ENCODE measurements at regions not wholly inside any gene's neighbourhood (a gene's known extent, or its start where the extent isn't known, plus 50 kb on each side); places are given as distances from the start of the nearest gene placed in this dataset.

DNA sequence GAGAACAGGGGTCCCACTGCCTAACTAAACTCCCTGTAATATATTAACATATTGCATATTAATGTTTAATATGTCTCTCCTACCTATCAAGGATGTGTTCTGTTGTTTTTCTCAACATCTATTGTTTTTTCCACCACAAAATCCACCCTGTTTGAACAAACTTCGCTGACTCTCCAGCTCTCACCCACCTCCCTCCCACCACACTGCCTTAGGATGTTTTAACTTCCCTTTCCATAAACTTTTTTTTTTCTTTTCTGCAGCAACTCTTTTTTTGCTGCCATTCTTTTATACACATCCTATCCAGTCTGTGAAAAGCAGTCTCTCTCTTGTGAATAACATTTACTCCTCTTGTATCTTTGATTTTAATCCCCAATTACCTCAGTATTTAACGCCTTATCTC, 226.1 kb downstream of the PCDH7 start:
- intact Hi-C loops (cut with DNase I): no loop called here
- no peak overlapping the region for H3K27ac ChIP-seq (ENCODE audit: low read depth in 2 of 2, low read length in 2 of 2)

DNA sequence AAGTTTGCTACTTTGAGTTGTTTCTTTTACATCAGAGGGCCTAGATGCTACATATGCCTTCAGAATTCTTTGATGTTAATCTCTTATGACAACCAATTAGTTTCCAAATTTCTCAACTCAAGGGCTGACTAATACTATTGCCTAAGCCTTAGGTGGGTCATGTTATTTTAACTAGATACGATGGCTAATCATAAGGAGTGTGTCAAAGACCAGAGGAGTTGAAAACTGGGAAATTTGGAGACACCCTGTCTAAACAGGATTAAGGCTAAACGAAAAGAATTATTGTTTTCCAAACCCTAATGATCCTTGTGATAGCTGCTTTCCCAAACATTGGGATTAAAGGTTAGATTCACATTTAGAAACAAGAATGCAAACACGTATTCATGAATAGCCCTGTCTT, 228.5 kb downstream of the PCDH7 start:
- Histone ChIP-seq H3K36me3 (ENCODE audit: control insufficient read depth in 2 of 3, insufficient read depth in 3 of 3, low read length in 3 of 3) (no peaks in the 10 kb centered on the region), H3K9ac (ENCODE audit: low read length in 3 of 3) (no peak overlapping the region), H3K9me3 (ENCODE audit: control insufficient read depth in 2 of 3, insufficient read depth in 1 of 3, low read length in 3 of 3) (no peaks in the 10 kb centered on the region), H3K27ac (ENCODE audit: low read depth in 2 of 2, low read length in 2 of 2) (no peak overlapping the region), H3K4me1 (ENCODE audit: control insufficient read depth in 2 of 3, insufficient read depth in 2 of 3, low read depth in 1 of 3, low read length in 3 of 3) (peaks cover 0 to 2% (median 0%) of the 10 kb centered on the region in 3 donors), H3K27me3 (ENCODE audit: control insufficient read depth, insufficient read depth, low read length) (no peaks in the 10 kb centered on the region), H3K4me3 (ENCODE audit: low read length in 3 of 3) (no peak overlapping the region)
- TF ChIP-seq, protein P1, sequence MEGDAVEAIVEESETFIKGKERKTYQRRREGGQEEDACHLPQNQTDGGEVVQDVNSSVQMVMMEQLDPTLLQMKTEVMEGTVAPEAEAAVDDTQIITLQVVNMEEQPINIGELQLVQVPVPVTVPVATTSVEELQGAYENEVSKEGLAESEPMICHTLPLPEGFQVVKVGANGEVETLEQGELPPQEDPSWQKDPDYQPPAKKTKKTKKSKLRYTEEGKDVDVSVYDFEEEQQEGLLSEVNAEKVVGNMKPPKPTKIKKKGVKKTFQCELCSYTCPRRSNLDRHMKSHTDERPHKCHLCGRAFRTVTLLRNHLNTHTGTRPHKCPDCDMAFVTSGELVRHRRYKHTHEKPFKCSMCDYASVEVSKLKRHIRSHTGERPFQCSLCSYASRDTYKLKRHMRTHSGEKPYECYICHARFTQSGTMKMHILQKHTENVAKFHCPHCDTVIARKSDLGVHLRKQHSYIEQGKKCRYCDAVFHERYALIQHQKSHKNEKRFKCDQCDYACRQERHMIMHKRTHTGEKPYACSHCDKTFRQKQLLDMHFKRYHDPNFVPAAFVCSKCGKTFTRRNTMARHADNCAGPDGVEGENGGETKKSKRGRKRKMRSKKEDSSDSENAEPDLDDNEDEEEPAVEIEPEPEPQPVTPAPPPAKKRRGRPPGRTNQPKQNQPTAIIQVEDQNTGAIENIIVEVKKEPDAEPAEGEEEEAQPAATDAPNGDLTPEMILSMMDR (IDR thresholded peaks at IDR 0.05; ENCODE audit: borderline replicate concordance, extremely low read depth, insufficient read depth): no peak
- intact Hi-C loops (cut with DNase I): no loop called here
- FAIRE-seq (no peak), DNase-seq (no peak)

More for the DNA sequence above, 226.1 kb downstream of the PCDH7 start:
- FAIRE-seq (no peak), DNase-seq (no peak)
- Histone ChIP-seq H3K4me1 (ENCODE audit: control insufficient read depth in 2 of 3, insufficient read depth in 2 of 3, low read depth in 1 of 3, low read length in 3 of 3) (peaks cover 0 to 2% (median 0%) of the 10 kb centered on the region in 3 donors), H3K9ac (ENCODE audit: low read length in 3 of 3) (no peak overlapping the region), H3K27me3 (ENCODE audit: control insufficient read depth, insufficient read depth, low read length) (no peaks in the 10 kb centered on the region), H3K9me3 (ENCODE audit: control insufficient read depth in 2 of 3, insufficient read depth in 1 of 3, low read length in 3 of 3) (no peaks in the 10 kb centered on the region), H3K4me3 (ENCODE audit: low read length in 3 of 3) (no peak overlapping the region), H3K36me3 (ENCODE audit: control insufficient read depth in 2 of 3, insufficient read depth in 3 of 3, low read length in 3 of 3) (no peaks in the 10 kb centered on the region)
- TF ChIP-seq, protein P1 (IDR thresholded peaks at IDR 0.05; ENCODE audit: borderline replicate concordance, extremely low read depth, insufficient read depth): no peak

DNA sequence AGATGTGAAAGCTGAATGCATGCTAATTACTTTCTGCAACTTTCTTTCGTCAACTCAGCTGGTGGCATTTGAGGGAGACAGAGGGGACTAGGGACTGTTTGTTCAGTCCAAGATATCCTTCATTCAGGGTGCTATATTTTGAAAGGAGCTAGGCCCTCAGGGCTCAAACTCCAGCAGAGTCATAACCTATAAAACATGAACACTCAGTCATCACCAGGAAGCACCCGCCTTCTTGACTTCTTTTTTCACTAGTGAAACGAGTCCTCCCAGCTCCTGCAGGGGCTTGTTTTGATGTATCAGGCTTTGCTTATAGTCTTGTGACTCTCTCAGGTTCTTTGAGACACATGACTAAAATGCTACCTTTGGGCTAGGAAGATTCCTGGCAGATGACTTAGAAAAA, 230.6 kb downstream of the PCDH7 start:
- H3K9me3 ChIP-seq (ENCODE audit: control insufficient read depth in 2 of 3, insufficient read depth in 1 of 3, low read length in 3 of 3): no peaks in the 10 kb centered on the region
- no peaks in the 10 kb centered on the region for H3K36me3 ChIP-seq (ENCODE audit: control insufficient read depth in 2 of 3, insufficient read depth in 3 of 3, low read length in 3 of 3)
- H3K27me3 ChIP-seq (ENCODE audit: control insufficient read depth, insufficient read depth, low read length): no peaks in the 10 kb centered on the region
- intact Hi-C loops (cut with DNase I): no loop called here
- H3K4me3 ChIP-seq (ENCODE audit: low read length in 3 of 3): no peak overlapping the region
- H3K27ac ChIP-seq (ENCODE audit: low read depth in 2 of 2, low read length in 2 of 2): no peak overlapping the region
- peaks cover 0 to 2% (median 0%) of the 10 kb centered on the region in 3 donors for H3K4me1 ChIP-seq (ENCODE audit: control insufficient read depth in 2 of 3, insufficient read depth in 2 of 3, low read depth in 1 of 3, low read length in 3 of 3)
- no peak for FAIRE-seq
- no peak overlapping the region for H3K9ac ChIP-seq (ENCODE audit: low read length in 3 of 3)
- DNase-seq: no peak
- TF ChIP-seq, protein P1 (IDR thresholded peaks at IDR 0.05; ENCODE audit: borderline replicate concordance, extremely low read depth, insufficient read depth): no peak

Data from kidney (tissue), 13 donors.